NCI-H2029 (cell line): ENCODE measurements at regions not wholly inside any gene's neighbourhood (a gene's known extent, or its start where the extent isn't known, plus 50 kb on each side); places are given as distances from the start of the nearest gene placed in this dataset.

Experiments
- DNase-seq: peaks from one replicate; lab custom pipeline; 2025; lab: John Stamatoyannopoulos, UW

DNA sequence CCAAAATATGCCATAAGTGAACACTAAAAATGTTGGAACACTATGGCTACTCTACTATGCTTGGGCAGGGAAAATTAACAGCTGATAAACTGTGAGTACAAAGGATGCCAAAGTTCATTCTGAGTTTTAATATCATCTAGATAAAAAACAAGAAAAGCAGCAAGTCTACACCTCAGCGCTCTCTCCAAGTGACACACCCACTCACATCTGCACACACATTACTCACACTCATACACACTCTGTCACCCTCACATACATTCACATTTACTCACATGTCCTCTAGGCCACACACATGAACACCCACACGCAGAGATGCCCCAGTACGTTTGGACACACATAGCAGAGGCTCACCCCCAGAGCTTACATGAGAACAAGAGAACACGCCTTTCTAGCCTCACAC, 87.3 kb upstream of the RAB4A start:
- DNase-seq: no peak

DNA sequence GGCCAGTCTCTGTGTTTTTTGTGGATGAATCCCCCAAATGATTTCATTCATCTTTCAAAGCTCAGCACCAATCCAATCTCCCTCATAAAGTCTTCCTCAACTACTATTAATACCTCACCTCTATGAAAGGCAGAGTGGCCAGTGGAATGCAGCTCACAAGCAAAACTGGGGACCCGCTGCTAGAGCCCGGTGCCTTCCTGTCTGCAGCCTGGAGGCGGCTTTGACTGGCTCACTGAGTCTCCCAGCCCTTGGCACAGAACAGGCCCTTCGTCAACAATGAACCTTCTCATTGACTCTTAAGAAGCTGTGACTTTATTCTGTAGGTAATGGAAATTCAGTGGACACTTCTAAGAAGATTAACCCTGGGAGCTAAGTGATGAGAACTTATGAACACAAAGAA, 86.8 kb upstream of the RAB4A start:
- DNase-seq: no peak

DNA sequence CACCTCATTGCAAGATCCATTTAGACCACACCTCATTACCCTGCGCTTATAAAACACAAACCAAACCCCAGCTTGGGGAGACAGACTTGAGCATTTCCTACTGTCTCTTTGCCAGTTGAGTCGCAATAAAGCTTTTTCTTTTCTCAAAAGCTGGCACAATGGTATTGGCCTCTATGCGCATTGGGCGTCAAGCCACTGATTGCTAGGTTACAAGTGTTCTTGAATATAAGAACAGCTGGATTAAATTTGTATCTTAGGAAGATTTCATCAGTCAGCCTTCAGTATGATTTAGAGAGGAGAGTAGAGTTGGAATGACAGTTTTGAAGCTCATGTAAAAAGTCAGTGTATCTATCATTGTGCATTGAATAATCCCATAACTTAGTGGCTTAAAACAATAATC, 84.9 kb upstream of the RAB4A start:
- no peak for DNase-seq

DNA sequence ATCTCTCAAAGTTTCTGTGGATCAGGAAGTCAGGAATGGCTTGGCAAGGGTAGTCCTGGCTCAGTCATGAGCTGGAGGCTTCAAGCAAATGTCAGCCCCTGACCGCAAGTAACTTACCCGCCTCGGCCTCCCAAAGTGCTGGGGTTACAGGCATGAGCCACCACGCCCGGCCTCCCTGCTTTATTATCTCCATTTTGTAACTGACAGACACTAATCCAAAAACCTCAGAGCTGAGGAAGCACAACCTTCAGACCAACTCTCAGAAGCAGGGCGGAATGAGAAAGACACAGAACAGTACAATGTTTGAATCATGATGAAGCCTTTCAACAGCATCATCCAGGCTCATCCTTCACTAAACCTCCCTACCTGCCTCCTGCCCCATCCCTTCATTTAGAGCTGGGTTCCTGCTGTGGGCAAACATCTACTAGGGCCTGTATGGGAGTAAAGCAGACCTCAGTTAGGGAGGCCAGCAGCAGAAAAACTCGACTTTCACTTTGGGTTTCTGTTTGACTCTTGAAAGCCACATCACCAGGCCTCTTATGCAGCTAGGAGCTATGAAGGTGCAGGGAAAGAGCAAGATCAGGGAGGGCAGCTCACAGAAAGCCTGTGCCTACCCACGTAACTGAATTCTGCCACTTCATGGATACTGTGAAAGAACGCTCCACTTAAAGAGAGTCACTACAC, 84.4 kb upstream of the RAB4A start:
- no peak for DNase-seq

DNA sequence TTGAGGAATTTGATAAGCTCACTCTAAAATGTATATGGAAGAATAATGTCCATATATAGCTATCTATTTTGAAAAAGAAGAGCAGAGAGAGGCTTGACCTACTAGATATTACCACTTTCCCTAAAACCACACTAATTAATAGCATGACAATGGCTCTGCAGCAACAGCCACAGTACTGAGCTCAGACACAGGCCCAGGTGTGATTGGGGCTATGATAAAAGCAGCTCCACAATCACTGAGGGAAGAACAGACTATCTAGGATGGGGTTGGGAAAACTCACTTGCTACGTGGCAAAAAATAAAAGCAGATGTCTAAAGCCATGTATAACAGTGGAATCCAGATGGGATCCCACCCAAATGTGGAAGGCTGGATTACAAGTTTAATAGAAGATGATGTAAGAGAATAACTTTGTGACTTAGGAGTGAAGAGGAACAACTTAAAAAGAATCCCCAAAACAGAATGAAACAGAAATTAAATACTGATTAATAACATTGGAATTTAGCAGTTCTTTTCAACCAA, 80.8 kb upstream of the RAB4A start:
- DNase-seq: no peak

DNA sequence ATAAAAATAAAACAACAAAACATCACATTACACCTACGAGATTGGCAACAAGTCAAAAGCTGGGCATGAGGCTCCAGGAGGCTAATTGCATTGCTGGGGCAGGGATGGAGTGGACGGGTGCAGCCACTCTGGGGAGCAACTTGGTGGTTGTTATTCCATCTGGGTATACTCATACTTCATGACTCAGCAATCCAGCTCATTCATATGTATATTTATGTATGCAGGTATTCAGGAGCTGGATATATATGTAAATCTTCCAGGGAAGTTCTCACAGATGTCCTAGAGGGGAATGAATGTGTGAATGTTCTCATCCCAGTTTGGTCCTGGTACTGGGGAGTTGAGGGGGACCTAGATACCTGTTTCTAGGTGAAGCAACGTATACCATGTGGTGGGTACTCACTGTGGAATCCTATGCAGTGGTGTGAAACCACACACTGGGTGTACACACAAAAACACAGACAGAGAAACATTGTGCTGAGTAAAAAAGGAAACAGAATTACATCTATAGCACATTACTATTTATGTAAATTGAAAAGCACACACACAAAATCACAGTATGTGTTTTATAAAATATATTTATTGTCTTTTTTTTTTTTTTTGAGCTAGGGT, 79.7 kb upstream of the RAB4A start:
- no peak for DNase-seq

DNA sequence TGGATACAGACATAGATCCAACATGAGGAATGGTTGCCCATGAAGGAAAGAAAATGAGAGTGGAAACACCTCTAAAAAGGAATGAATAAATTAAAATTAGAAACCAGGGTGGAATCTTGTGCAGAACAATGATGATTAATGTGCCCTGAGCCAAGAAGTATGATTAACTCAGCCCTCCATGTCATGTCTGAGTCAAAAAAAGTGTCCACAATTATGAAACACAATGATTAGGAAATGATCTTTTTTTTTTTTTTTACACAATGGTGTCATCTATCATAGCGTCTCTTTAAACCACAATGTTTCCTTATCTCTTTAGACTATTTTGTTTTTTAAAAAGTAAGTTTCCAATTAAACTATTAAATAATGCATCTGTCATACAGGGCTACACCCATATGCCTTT, 78.9 kb upstream of the RAB4A start:
- no peak for DNase-seq

DNA sequence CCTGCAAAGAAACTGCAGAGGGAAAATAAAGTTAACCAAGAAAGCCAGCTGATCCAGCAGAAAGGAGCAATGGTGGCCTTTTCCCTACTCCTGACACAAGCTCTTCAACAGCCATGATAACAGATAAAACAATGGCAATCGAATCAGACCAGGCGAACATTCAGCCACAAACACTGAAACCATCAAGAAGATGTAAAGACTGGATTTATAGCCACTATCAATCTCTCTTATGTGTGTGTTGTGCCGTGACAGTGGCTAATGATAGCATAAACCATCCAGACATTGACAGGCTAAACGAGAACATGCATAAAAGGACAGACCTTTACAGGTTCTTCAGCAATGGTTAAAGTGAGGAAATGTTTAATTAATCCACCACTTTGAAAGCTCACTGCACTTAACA, 78.1 kb upstream of the RAB4A start:
- no peak for DNase-seq

DNA sequence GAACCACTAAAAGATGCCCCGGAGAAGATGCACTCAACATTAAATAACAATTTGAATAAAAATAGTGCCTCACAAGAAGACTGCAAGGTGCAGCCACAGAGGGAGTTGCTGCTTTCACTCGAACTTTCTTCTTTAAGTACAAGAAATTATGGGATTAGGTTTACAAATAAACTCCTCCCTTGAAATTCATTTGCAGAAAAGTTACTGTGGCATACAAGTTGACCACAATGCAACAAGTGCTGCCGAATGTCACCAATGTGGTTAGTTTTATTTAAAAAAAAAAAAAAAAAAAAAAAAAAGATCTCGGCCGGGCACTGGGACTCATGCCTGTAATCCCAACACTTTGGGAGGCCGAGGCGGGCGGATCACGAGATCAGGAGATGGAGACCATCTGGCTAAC, 76.8 kb upstream of the RAB4A start:
- no peak for DNase-seq

DNA sequence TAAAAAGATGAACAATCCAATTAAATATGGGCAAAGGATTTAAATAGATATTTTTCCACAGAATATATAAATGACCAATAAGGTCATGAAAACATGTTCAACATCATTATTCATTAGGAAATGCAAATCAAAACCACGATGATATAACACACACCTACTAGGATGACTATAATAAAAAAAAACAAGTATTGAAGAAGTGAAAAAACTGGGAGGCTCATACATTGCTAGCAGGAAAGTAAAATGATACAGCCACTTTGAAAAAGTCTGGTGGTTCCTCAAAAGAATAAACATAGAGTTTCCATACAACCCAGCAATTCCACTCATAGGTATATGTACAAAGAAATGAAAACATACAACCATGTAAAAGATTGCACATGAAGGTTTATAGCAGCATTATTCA, 75.7 kb upstream of the RAB4A start:
- DNase-seq: no peak

DNA sequence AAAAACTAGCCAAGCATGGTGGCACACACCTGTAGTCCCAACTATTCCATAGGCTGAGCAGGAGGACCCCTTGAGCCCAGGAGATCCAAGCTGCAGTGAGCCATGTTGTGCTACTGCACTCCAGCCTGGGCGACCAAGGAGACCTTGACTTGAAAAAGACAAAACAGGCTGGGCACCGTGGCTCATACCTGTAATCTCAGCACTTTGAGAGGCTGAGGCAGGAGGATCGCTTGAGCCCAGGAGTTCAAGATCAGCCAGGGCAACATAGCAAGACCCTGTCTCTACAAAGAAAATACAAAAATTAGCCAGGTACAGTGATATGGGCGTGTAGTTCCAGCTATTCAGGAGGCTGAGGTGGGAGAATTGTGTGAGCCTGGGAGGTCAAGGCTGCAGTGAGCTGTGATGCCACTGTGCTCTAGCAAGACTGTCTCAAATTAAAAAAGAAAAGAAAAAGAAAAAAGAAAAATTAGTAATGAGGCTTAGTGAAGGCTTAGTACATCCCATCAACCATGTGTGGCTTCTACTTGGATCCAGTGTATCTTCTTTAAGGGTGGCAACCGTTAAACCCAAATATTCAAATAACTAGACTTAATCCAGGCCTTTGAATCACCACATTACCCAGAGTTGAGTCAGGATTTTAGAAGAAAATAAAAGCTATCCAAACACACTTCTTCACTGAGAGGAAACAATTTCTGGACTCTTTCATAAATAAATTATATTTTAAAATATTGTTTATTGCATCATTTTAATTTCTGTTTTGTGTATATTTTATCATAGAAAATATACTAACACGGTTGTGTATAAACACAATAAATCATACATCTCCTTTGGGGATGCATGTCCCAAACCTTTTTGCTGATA, 74.3 kb upstream of the RAB4A start:
- no peak for DNase-seq

DNA sequence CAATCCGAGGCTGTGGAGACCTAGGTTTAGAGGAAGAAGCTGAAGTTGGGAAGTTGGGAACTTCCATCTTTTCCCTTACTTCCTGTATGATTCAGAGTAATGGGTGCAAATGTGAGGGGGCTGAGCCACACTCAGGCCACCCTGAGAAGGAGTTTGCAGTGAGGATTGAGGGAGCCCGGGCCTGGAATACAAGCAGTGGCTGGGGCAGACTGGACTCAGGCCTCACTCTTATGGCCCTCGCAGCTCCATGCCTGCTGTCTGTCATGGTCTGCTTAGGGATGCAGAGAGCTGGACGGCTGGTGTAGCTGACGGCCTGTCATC, 73.7 kb upstream of the RAB4A start:
- DNase-seq: no peak

DNA sequence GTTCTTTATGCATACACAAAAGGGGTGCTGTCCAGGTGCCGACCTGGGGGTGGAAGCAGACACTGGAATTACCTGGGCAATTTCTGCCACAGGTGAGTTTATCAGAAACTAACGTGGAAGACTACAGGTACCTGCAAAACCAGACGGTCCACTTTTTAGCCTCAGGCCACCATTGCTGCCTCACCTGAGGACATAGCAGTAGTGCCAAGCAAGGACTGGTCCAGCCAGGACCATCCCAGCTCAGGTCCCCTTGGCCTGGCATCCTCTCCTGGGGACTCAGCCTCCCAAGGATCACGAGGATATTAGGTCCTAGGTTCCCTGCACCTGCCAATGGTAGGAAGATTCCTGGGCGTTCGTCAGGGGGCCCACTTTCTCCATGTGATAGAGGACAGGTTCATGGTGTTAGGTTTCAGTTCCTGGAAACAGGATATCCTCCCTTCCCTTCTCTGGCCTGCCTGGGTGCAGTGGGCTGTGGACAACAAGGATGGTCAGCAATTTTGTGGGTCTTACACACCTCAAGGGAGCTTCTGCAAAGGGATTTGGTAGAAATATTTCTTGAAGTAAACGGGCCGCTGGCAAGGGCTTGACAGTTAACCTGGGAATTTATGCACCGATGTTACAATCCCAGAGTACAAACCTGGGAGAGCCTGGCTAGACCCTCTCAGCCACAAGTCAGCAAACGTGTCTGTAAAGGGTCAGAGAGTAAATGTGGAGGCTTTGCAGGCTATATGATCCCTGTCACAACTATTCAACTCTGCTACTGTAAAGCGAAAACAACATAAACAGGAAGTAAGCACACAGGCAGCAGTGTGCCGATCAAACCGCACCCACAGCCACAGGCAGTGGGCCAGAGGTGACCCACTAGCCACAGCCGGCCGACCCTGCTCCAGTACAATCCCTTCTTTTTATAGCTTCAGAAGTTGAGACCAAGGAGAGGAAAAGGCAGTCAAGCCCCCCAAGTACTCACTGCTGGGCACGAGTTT, 71.4 kb upstream of the RAB4A start:
- DNase-seq: peak; percentile 45

DNA sequence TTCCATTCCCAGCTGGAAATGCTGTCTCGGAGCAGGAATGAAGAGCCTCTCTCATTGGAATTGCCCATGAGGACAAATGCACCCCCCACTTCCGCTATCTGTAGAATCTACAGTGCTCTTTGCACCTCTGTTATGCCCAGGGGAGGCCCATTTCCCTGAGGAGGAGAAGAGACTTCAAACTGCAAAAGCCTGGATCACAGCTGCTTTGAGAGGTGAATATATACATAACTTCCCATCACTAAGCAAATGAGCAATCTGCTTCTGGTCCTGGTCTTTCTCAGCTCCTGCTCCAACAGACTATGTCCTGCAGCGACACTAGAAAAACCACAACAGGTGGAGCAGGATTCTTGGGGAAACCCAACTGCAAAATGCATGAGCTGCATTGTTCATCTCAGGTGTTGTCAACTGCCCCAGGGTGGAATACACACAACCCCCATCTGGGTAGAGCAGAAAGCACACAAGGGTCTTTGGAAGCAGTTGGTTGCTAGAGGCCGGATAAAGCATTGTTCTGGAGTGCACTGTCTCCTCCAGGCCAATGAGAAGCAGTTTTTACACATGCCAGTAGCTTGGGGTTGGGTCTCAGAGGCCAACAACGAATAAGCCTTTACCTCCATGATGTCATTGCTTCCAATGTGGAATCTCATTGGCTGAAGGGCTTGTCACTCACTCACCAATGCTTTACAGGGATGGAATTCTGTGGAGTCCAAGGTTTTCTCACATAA, 67.7 kb upstream of the RAB4A start:
- DNase-seq: no peak

DNA sequence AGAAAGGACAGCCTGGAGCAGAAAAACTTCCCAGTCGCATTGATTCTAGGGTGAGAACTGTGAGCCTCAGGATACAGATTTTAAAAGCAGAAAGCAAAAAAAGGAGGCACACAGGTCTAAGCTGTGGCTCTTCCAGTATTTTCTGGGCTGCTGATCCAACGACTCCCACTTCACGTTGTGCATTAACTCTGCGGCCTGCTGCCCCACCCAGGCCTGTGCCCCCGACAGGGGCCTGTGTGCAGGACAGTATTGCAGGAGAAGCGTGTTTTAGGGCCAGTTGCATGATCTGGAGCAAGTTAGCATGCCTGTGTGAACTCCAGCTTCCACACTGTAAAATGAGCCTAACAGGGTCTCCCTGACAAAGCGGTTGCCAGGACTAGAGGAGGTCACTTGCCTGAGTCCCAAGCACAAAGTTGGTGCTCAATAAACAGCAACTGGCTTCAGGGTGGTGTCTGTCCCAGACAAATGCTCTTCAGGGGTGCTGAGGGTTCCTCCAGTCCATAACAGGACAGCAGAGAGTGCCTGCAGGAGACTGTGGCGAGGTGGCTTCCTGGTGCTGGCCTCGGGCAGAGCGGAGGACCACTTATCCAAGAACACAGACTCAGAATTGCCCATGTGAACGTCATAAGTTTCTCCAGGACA, 66.8 kb upstream of the RAB4A start:
- no peak for DNase-seq

DNA sequence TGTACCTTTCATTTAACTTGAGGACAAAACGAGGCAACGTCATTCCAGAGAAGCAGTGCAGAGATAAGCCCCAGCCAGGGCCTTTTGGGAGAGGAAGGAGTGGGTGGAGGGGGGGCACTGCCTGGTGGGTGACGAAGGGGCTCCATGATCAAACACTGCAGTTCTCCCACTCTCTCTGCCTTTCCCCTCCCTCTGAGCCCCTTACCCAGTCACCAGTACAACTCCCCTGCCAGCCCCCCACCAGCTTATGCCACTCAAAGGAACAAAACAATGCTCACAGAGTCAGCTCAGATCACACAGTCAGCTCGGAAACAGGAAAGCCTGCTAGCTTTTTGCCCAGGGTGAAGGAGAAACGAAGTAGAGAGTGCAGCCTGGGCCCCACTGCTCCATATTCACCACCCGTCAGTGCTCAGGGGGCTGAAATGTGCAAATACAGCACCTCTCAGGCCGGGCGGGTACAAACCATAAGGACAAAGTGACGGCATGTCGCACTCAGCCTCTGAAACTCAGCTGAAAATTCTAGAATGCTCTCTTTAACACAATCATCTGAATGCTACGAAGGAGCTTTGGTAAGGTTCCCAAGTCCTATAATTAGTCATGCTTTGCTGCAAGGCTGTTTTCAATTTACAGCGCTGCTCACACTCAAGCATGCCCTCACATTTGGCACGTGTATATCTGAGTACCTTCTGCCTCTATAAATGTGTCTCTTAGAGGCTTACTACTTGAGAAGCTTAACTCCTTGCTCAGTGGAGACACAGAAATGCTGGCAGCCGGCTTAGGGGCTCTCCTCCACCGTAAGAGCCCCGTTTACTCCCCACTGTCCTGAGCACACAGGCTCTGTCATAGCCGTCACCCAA, 65.8 kb upstream of the RAB4A start:
- DNase-seq: no peak

DNA sequence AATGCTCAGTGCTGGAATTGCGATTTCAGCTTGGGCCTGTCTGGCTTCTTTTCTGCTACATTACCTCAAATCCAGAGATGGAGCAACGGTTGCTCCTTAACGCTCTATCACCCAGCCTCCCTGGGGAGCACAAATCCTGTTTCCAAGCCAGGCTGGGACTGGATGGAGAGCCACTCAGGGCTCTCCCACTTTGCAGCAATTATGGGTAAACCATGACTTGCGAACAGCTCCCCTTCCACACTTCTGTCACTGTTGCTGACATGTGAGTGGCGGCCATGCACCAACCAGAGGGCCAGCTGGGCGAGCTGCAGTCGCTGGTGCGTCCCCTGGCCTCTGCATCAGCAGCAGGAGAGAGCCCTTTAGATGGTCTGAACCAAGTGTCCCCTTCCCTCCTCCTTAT, 65.1 kb upstream of the RAB4A start:
- DNase-seq: no peak

DNA sequence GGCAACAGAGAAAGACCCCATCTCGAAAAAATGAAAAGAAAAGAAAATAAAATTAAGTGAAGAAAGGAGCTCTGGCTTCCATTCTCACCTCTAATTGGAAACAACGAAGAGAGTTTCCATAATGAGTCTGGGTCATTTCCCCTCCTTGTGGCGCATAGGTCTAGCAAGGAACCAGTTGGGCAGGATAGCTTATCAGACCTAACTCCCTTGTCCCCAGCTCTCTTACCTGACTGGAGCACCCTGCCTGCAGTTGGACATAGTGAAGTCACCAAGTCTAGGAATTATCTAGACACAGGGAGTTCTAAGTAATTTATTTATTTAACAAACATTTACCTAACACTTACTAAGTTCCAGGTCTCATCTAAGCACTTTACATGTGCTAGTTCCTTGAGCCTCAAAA, 63.0 kb upstream of the RAB4A start:
- DNase-seq: no peak

DNA sequence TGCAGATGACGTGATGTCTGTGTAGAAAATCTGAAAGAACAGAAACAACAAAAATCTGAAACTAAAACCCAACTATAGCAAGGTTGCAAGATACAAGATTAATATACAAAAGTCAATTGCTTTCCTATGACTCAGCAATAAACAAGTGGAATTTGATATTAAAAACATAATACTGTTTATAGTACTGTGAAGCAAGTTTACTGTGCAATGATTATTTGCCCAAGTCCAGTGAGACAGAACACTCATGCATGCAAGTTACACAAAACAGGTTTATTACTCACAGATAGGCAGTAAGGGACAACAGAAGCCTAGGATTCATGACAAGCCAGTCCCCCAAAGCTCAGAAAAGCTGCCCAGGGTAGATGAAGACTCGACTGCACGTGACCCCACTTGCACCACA, 62.4 kb upstream of the RAB4A start:
- no peak for DNase-seq

DNA sequence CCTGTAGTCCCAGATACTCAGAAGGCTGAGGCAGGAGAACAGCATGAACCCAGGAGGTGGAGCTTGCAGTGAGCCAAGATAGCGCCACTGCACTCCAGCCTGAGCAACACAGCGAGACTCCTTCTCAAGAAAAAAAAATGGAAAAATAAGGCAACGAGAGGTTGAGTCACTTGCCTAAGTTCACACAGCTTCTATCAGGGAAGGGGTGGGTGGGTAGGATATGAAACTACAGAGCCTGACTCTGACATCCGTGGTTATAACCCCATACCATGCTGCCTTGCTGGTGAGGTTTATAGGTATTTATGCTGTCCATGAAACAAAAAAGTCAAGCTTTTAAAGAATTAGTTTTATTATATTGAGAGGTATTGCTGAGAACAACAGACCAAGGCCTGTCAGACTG, 61.5 kb upstream of the RAB4A start:
- DNase-seq: no peak
